ENCODE measurements at regions not wholly inside any gene's neighbourhood (a gene's known extent, or its start where the extent isn't known, plus 50 kb on each side); places are given as distances from the start of the nearest gene placed in this dataset.
"Not testable (repeated sequence)": the region's sequence is repeated elsewhere in the genome, so short reads cannot be mapped to it uniquely, and the experiment has no call there.

- no peak for DNase-seq
These were observed 528.9 kb downstream of the IGSF11 start for GRCh38 chr3:118505784-118506183.

GRCh38 chr3:118511402-118511801 lies 523.2 kb downstream of the IGSF11 start:
- DNase-seq = no peak

- DNase-seq = no peak
These were observed 522.3 kb downstream of the IGSF11 start for GRCh38 chr3:118512301-118512700.

GRCh38 chr3:118525077-118525476 lies 509.6 kb downstream of the IGSF11 start:
- DNase-seq = no peak

- no peak for DNase-seq
These were observed 507.7 kb downstream of the IGSF11 start for GRCh38 chr3:118526758-118527513.

GRCh38 chr3:118527514-118528044 lies 507.1 kb downstream of the IGSF11 start:
- DNase-seq = no peak

- no peak for DNase-seq
These were observed 505.1 kb downstream of the IGSF11 start for GRCh38 chr3:118529554-118529953.

GRCh38 chr3:118530350-118530922 lies 504.2 kb downstream of the IGSF11 start:
- no peak for DNase-seq

GRCh38 chr3:118530927-118531356 lies 503.7 kb downstream of the IGSF11 start:
- not testable (repeated sequence) for DNase-seq

- no peak for DNase-seq
These were observed 502.8 kb downstream of the IGSF11 start for GRCh38 chr3:118531816-118532215.

GRCh38 chr3:118533676-118534075 lies 501.0 kb downstream of the IGSF11 start:
- DNase-seq = no peak

GRCh38 chr3:118534519-118534918 lies 500.1 kb downstream of the IGSF11 start:
- DNase-seq = no peak

GRCh38 chr3:118536764-118537163 lies 497.9 kb downstream of the IGSF11 start:
- DNase-seq = no peak

- no peak for DNase-seq
These were observed 497.2 kb downstream of the IGSF11 start for GRCh38 chr3:118537454-118537853.

- DNase-seq = no peak
These were observed 496.5 kb downstream of the IGSF11 start for GRCh38 chr3:118538187-118538586.

GRCh38 chr3:118539820-118540447 lies 494.7 kb downstream of the IGSF11 start:
- DNase-seq = not testable (repeated sequence)

- not testable (repeated sequence) for DNase-seq
These were observed 494.2 kb downstream of the IGSF11 start for GRCh38 chr3:118540448-118540821.

- DNase-seq = no peak
These were observed 493.8 kb downstream of the IGSF11 start for GRCh38 chr3:118540826-118541225.

- DNase-seq = no peak
These were observed 492.9 kb downstream of the IGSF11 start for GRCh38 chr3:118541796-118542195.

- DNase-seq = no peak
These were observed 490.8 kb downstream of the IGSF11 start for GRCh38 chr3:118543832-118544231.

GRCh38 chr3:118544458-118544857 lies 490.2 kb downstream of the IGSF11 start:
- no peak for DNase-seq

GRCh38 chr3:118548434-118548833 lies 486.2 kb downstream of the IGSF11 start:
- no peak for DNase-seq

- DNase-seq = no peak
These were observed 484.5 kb downstream of the IGSF11 start for GRCh38 chr3:118550122-118550521.

GRCh38 chr3:118550556-118550955 lies 484.1 kb downstream of the IGSF11 start:
- DNase-seq = no peak
